8988T (cell line): ENCODE measurements at regions not wholly inside any gene's neighbourhood (a gene's known extent, or its start where the extent isn't known, plus 50 kb on each side); places are given as distances from the start of the nearest gene placed in this dataset.

Experiments
- DNase-seq: peaks from one replicate; pipeline ENCODE4 v3.0.0; 2011

DNA sequence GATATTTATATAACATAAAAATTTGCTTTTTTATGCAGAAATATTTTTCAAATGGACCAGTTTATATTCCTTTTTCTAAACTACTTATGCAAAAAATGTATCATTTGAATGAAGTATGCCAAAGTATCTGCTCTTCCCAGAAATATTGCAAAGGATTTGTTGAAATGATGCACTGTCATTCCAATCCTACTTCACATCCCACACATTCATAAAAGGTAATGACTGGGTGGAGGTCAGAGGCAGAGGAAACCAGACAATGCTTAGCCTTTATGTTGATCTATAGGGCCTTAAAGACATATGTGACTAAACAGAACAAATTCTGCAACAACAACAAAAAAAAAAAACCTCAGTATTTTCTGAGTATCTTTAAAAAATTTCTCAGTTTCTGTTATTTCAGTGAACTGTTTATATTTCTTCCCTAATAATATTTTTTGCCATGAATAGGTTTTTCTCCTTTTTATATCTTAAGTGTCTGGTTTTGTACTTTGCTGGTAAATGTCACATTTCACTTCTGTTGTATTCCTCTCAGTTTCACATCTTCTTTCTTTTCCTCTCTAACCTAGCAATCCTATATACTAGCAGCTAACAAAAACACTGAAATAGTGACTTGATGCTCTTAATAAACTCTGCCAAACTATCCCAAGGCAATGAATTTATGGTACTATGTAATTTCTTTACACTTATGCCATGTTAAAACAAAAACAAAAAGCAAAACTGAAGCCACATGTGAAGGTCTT is 374.1 kb downstream of the BCKDHB start:
- no peak for DNase-seq

GRCh38 chr6:80478030-80478429 is 371.6 kb downstream of the BCKDHB start:
- DNase-seq: no peak

GRCh38 chr6:80477591-80477990 is 371.1 kb downstream of the BCKDHB start:
- no peak for DNase-seq

- no peak for DNase-seq
Observed at GRCh38 chr6:80472271-80472670, 365.8 kb downstream of the BCKDHB start.

DNA sequence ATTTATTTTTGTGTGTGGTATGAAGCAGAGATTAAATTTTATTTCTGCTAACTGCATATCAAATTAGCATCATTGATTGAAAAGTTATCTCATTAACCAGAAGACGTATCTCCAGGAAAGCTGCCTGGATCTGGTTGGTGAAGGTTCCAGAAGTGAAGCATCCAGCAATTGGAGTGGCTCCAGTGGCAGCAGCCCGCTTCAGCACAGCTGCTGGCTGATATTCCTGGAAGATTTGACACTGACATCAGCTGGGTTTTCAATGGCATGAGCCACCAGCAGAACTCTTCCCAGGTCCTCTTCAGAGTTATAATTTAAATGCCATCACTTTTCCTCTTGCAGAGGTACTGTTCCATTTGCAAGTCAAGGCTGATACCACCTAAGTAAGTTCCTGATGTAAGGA is 363.5 kb downstream of the BCKDHB start:
- no peak for DNase-seq

DNA sequence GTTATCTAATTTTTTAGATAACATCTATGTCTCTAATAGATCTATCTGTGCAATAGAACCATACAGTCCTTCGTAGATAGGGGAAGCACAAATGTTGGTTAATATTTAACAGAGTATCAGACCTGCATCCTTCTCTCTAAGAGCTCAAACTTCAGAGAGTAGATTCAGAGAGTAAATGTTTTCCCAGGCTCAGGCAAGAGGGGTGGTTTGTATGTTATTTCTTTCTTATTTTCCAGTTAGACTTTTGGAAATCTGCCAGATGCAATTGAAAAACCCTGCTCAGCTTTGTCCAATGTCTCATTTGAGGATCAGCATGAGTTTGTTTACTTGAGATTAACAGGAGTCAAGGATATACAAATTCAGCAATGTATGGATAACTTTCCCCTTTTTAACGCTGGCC is 361.9 kb downstream of the BCKDHB start:
- no peak for DNase-seq

GRCh38 chr6:80467408-80467807 is 360.9 kb downstream of the BCKDHB start:
- DNase-seq: no peak

GRCh38 chr6:80466981-80467380 is 360.5 kb downstream of the BCKDHB start:
- DNase-seq: no peak

GRCh38 chr6:80465513-80465912 is 359.0 kb downstream of the BCKDHB start:
- DNase-seq: no peak

DNA sequence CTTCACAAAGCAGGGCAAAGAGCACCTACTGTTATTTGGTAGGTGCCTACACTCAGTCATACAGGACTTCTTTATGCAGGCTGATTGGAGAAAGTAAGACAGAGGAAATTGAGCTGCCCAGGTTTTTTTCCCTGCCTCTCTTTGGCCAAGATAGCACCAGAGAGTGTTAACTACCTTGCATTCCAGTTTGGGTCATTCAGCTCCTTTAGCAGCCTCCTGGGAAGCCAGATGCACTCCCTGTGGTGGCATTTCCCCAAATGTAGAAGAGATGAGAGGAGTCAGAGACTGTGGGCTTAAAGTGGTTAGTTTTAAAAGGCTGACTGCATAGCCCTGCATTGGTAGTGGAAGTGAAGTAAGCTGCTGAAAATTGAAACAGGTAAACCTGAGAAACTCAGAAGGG is 358.4 kb downstream of the BCKDHB start:
- no peak for DNase-seq

GRCh38 chr6:80463197-80463596 is 356.7 kb downstream of the BCKDHB start:
- DNase-seq: no peak

- no peak for DNase-seq
Observed at GRCh38 chr6:80460257-80460865, 353.9 kb downstream of the BCKDHB start.

GRCh38 chr6:80457439-80457933 is 351.0 kb downstream of the BCKDHB start:
- no peak for DNase-seq

DNA sequence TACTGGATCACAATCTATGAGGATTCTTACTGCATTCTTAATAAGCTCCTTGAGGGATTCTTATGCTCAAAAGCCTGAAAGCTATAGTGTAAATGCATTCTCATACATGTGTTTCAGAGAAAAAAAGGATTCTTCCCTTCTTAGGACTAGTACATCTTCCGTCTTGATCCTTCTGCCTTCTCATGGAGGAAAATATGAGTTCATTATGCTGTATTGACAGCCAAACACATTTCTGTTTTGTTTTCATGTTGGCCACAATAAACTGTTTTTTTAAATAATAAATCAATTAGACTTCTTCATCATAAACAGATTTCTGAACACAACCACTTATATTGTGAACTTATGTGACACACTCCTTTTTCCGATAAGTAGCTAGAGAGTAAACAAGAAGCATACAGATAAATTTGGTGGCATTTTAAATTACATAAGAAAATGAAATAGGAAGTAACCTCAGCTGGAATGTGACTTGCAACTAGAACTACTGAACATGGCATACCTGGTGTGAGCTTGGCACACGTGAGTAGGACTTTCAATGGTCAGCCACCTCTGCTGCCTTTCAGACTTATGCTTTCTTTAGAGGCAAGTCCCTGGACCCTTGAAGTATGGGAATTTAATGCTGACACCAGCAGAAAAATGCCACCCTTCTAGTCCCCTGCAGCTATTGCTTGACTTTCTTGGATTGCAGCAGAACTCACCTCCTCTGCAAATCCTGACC is 350.4 kb downstream of the BCKDHB start:
- DNase-seq: no peak

GRCh38 chr6:80454661-80455365 is 348.3 kb downstream of the BCKDHB start:
- DNase-seq: no peak

DNA sequence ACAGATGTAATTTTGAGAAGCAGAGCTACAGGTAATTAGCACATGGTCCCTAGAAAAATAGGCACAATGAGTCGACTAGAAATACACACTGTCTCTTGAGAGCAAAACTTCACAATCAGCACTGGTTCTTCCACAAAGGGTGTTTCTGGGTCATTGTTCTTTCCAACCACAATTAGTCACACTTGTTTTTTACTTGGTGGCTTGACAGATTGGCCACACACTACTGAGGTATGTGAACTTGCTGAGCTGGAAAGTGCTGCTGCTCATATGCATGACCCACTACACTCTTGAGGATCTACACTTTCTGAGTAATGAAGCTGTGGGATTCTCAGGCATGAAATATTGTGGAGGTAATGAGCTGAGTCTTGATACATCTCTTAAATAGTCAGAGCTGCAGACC is 347.7 kb downstream of the BCKDHB start:
- no peak for DNase-seq

DNA sequence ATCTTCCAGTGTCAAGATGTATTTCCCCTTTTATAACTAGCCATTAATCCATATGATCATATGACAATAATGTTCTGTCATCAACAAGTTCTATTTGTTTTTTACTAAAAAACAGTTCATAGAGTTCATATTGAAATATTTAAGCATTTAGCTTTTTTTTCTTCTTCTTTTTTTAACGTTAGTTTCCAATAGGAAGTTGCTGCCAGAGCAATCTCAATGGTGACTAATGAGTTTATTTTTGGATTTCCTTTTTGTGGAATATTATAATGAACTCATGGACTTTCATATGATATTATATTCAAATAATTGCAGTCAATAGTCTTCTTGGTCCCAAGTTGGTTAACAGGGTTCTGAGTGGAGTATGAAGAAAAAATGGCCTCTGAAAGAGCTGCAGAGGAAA is 343.3 kb downstream of the BCKDHB start:
- no peak for DNase-seq

DNA sequence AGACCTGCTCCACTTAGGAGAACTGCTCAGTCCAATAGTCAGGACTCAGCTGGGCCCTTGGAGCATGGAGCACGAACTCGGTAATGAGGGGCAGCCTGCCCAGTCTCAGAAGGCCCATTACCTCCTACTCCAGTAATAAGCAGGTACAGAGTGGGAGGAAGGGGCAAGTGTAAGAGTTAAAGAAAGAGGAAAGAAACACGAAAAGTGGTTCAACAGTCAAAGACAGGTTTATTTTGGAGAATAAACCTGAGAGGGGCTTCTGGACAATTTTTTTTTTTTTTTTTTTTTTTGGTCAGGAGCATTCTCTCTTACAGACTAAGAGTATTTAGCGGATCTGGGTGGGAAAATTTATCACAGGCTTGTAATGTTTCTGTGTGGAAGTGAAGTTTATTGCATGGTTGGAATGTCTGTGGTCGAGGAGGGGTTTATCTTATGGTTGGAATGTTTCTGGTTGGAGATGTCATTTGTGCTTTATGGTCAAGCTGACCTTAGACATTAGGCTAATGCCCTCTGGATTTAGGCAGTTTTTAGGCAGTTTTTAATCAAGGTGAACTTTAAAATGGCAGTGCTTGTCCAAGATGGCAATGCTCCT is 340.1 kb downstream of the BCKDHB start:
- no peak for DNase-seq

GRCh38 chr6:80445751-80446150 is 339.3 kb downstream of the BCKDHB start:
- no peak for DNase-seq

GRCh38 chr6:80442366-80442765 is 335.9 kb downstream of the BCKDHB start:
- no peak for DNase-seq

DNA sequence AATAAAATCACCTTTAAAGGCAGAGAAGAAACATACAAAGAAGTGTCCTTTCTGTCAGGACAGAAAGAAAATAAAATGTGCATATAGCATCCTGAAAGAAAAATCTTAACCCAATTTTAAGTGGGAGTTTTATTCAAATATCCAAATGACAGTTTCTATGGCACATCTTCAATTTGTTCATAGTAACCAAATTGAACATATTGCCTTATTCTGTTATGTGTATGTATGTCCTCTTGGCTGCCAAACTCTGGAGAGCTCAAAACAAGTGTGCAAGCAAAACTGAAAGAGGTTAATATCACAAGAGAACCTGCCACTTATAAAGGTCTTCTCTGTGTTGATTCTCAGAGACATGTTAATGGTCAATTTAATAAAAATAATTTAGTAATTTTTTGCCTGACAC is 334.7 kb downstream of the BCKDHB start:
- DNase-seq: no peak

- no peak for DNase-seq
Observed at GRCh38 chr6:80440496-80441115, 334.1 kb downstream of the BCKDHB start.
